HG03139 (cell line): ENCODE measurements at regions not wholly inside any gene's neighbourhood (a gene's known extent, or its start where the extent isn't known, plus 50 kb on each side); places are given as distances from the start of the nearest gene placed in this dataset.

Source experiments
- ATAC-seq: cut with Tn5 transposase; IDR thresholded peaks from one replicate; pipeline ENCODE4 v1.9.1; 2021; ENCODE audit not compliant: unreplicated experiment

GRCh38 chr14:22458737-22459136 lies 130.3 kb downstream of the DAD1 start:
- no peak for ATAC-seq

GRCh38 chr14:22456998-22457594 lies 131.9 kb downstream of the DAD1 start:
- ATAC-seq, result no peak

DNA sequence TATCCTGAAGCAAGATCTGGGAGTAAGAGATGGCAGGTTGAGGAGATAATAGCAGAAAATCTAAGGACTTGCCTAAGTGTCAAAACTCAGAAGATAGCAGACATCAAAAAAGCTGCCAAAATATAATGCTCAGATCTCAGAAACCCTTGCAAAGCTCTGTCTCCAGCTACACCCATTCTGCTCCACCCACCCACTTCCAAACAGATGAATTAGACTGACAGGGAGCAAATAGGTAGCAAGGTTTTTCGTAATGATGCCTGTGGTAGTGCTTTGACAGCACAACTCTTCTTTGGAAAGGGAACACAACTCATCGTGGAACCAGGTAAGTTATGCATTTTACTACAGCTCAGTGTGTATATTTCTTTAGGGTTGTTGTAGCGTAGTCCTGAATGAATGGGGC lies 132.6 kb downstream of the DAD1 start:
- ATAC-seq, result no peak

- ATAC-seq, result no peak
Observed at GRCh38 chr14:22452330-22452729, 136.7 kb downstream of the DAD1 start.

DNA sequence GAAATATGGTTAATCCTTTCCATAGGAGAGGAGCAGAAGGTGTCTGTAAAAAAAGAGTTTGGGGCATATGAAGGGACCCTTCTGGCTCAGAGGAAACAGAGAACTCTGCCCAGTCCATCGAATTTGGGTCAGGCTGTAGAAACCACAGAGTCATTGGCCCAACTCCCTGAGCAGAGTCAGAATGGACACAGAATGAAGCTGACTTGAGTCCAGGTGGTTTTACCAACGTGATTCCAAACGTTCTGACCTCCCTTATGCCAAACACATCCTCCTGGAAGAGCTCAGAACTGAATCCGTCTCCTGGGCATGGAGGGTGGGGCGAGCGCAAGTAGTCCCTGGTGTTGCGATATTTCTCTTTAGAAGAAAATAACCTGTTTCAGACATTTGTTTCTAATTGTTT lies 138.8 kb downstream of the DAD1 start:
- no peak for ATAC-seq

DNA sequence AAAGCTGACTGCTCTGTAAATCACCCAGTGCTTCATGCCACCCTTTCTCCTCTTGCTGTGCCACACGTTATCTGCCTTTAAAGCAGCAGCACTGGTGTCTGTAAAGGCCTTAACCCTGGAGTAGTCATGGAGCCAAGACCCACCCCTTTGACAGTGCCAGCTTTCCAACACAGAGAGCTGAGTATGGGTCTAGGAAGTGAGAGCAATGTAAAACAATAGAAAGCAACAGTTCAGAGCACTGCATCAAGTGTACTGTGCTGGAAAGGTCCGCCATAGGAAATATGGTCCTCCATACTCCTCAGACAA lies 139.5 kb downstream of the DAD1 start:
- ATAC-seq, result no peak

DNA sequence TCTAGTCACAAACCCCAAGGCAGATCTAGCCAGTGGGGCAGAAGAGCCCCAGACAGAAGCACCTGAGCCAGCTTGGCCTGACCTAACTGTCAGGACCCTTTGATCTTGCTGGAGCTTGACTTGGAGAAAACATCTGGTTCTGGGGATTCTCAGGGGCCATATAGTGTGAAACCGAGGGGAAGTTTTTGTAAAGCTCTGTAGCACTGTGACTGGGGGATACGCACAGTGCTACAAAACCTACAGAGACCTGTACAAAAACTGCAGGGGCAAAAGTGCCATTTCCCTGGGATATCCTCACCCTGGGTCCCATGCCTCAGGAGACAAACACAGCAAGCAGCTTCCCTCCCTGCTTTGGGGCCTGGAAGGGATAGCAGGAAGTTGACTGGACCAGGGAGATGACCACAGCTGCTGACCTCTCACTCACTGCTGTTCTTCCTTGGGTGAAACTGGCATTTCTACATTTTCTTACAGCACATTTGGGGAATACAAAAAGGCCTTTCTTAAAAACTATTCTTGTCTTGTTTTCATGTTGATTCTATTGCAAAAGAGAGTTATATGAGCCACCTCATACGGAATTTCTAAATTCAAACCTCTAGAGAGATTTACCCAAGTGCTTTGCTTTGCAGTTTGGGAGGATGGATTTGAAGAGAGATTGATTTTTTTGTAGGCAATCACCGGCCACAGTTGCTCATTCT lies 140.0 kb downstream of the DAD1 start:
- ATAC-seq, result no peak

GRCh38 chr14:22448035-22448904 lies 140.8 kb downstream of the DAD1 start:
- ATAC-seq, result peak; percentile 67

DNA sequence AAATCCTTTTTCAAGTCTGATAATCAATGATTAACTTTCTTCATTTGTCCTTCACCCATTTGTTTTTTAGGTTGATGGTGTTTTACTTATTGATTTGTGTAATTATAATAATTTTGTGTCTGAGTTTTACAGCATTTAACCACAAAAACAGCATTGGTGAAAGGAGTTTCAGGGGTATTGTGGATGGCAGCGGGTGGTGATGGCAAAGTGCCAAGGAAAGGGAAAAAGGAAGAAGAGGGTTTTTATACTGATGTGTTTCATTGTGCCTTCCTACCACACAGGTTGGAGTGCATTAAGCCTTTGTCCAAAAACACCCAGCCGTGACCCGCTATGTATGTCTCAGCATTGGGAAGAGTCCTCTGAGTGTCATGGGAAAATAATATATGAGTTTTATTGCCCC lies 150.3 kb downstream of the DAD1 start:
- no peak for ATAC-seq

DNA sequence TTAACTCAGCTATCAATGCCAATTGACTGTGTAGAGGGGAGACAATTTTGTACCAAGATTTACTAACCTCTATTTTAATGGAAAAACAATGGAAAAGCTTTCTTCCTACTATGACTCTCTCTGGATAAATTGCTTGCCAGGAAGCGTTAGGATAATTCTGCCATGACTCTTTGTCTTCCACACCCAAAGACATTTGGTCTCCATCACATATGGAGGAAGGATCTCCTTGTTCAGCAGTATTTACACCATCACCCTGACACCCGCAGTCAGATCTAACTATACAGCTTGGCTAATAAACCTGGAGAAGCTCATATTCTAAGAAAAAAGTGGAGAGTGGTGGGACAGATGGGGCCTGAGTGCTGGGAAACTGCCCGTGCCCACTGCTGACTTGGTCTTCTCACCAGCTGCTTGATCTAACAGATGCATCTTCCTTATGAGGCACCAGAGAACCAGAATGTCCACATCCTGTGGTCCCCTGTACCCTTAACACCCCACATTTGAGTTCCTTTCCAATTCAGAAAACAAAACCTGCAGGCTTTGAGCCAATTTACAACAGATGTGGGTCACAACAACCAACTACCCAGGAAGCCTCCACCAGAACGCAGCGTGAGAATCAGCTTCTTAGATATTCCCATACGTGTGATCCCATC lies 154.0 kb downstream of the DAD1 start:
- ATAC-seq, result no peak

DNA sequence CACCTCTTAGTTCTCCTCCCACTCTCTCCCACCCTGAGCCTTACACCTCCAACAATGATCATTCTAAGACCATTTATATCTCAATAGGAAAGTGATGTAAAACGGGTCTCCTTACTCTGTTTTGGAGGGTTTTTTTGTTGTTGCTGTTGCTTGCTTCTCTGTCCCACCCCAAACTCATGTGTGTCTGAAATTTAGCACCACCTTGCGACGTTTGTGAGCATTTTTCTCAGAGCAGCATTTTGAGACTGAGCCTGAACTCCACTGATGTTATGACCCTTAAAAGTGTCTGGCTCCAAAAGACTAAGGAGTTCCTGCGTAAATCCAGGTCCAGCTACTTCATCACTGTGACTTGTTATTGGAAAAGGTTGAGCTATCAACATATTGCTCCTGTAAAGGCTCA lies 155.0 kb downstream of the DAD1 start:
- ATAC-seq, result no peak

GRCh38 chr14:22433069-22433468 lies 156.0 kb downstream of the DAD1 start:
- ATAC-seq, result no peak

GRCh38 chr14:22432348-22432976 lies 156.6 kb downstream of the DAD1 start:
- peak; percentile 65 for ATAC-seq

DNA sequence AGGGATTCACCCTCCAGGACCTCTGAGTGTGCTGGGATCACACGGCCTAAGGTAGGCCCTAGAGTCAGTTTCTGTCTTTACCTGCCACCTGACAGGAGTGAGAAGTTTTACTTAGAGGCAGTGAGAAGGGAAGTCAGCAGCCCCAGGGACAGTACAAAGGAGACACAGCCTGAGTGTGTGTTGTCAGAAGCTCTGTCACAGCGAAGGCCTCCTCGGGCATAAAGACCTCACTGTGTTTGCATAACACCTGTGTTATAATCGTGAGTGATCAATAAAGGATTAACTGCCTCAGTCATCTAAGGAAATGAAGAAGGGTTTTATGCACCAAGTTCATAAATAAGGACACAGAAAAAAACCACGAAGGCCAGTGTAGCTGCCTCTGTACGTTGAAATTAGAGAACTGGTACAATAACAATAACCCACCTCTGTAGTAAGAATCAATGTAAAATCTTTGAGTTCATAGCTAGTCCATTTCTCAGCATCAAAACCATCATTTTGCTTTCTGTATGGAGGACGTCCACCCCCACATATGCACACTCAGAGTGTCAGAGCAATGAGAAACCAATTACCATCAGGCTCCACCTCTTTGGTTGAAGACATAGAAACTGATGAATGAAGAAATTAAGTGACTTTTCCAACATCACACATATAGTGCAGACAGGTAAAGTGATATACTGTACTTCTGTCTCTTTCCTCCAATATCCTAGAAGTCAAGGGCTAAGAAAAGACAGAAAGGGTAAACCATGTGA lies 159.3 kb downstream of the DAD1 start:
- ATAC-seq, result no peak

GRCh38 chr14:22428700-22429291 lies 160.2 kb downstream of the DAD1 start:
- ATAC-seq, result no peak

- no peak for ATAC-seq
Observed at GRCh38 chr14:22427771-22428231, 161.2 kb downstream of the DAD1 start.

DNA sequence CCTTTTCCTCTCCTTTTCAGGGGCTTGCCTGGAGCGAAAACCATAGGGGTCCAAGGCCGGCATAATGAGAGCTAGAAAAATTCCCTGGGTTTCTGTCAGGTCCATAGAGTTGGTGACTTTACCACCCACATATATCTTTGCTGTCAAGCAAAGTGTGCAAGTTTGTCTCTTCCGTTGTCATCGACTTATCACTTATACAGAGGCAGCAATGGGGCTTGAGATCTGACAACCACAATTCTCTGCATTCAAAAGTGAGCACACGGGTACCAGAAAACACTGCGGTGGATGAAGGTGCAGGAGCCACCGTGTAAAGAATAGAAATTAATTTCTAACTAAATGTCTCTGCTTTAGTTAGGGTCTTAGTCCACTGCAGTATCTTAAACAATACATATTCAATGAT lies 162.3 kb downstream of the DAD1 start:
- no peak for ATAC-seq

DNA sequence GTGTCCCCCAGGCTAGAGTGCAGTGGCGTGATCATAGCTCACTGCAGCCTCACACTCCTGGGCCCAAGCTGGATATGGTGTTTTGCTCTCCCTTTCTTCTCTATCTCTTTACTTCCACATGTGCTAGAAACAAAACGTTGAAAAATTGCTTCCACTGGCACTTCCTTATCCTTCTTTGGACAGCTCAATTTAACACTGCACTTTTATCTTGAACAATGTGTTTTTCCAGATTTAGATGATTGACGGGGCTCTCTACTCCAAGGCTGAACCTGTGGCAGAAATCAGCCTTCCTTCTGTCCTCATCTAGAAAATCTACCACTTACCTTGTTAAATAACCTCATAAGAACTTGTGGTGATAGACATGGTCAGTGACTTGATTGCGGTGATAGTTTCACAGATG lies 165.1 kb downstream of the DAD1 start:
- ATAC-seq, result no peak

- ATAC-seq, result no peak
Observed at GRCh38 chr14:22422238-22422637, 166.8 kb downstream of the DAD1 start.

GRCh38 chr14:22420598-22421186 lies 168.3 kb downstream of the DAD1 start:
- ATAC-seq, result no peak
